Caco-2 (cell line): ENCODE measurements at regions not wholly inside any gene's neighbourhood (a gene's known extent, or its start where the extent isn't known, plus 50 kb on each side); places are given as distances from the start of the nearest gene placed in this dataset.
"Not testable (repeated sequence)": the region's sequence is repeated elsewhere in the genome, so short reads cannot be mapped to it uniquely, and the experiment has no call there.

Experiments
- BruUV-seq: library from RNA; stranded (reverse); fragments of 400-500 nt; replicated peaks from 2 replicates; lab custom pipeline; 2021; lab: Mats Ljungman, UMichigan
- CTCF ChIA-PET: fragments of 300-600 bp; sonication (Branson Sonifier 250); formaldehyde crosslinking; loops from one replicate; lab custom pipeline; 2022; ENCODE audit warnings: antibody characterized with exemption; lab: Charles Lee
- POLR2A ChIA-PET: fragments of 300-600 bp; sonication (Branson Sonifier 250); formaldehyde crosslinking; loops from one replicate; lab custom pipeline; 2022; ENCODE audit warnings: antibody characterized with exemption; lab: Charles Lee
- DNase-seq, 2 experiments: peaks; one replicate each; pipeline versions ENCODE4 v3.0.0 to v3.0.0-alpha.2; 2020 to 2022
- H3K27me3 ChIP-seq: replicated peaks from 2 replicates; pipeline ENCODE4 v1.6.0; 2011; ENCODE audit warnings: low read length; ENCODE audit not compliant: control insufficient read depth, insufficient read depth
- H3K36me3 ChIP-seq: 2 replicates; pipeline ENCODE4 v1.5.1; 2011; ENCODE audit warnings: low read length; ENCODE audit not compliant: control insufficient read depth, insufficient read depth
- H3K4me1 ChIP-seq: fragments of 250-450 bp; sonication (Bioruptor Pico); 2 replicates; pipeline ENCODE4 v1.5.1; 2020; ENCODE audit warnings: mild to moderate bottlenecking
- H3K4me3 ChIP-seq: 2 replicates; pipeline ENCODE4 v1.5.1; 2011; ENCODE audit warnings: low read depth, mild to moderate bottlenecking, control low read depth, low read length
- H3K9me3 ChIP-seq: fragments of 250-450 bp; sonication (Bioruptor Pico); 2 replicates; pipeline ENCODE4 v1.5.1; 2020; ENCODE audit warnings: mild to moderate bottlenecking, moderate library complexity
- H3K27ac Mint-ChIP-seq: one replicate; pipeline ENCODE4 v1.8.0; 2022; ENCODE audit warnings: mixed read lengths; ENCODE audit not compliant: unreplicated experiment
- H3K27me3 Mint-ChIP-seq: one replicate; pipeline ENCODE4 v1.8.0; 2022; ENCODE audit warnings: mixed read lengths; ENCODE audit not compliant: insufficient read depth, unreplicated experiment
- H3K36me3 Mint-ChIP-seq: one replicate; pipeline ENCODE4 v1.8.0; 2022; ENCODE audit warnings: mild to moderate bottlenecking, mixed read lengths; ENCODE audit not compliant: insufficient read depth, unreplicated experiment
- H3K4me1 Mint-ChIP-seq: one replicate; pipeline ENCODE4 v1.8.0; 2022; ENCODE audit warnings: low read depth, mixed read lengths; ENCODE audit not compliant: unreplicated experiment
- H3K4me3 Mint-ChIP-seq: one replicate; pipeline ENCODE4 v1.8.0; 2022; ENCODE audit warnings: mild to moderate bottlenecking, moderate library complexity, mixed read lengths; ENCODE audit not compliant: unreplicated experiment
- H3K9me3 Mint-ChIP-seq: one replicate; pipeline ENCODE4 v1.8.0; 2022; ENCODE audit warnings: mixed read lengths; ENCODE audit not compliant: unreplicated experiment
- intact Hi-C: fragments of 100-400 bp; cut with micrococcal nuclease; formaldehyde crosslinking; loops from one replicate; pipeline ENCODE4 v1.10.0; 2022; ENCODE audit not compliant: unreplicated experiment

DNA sequence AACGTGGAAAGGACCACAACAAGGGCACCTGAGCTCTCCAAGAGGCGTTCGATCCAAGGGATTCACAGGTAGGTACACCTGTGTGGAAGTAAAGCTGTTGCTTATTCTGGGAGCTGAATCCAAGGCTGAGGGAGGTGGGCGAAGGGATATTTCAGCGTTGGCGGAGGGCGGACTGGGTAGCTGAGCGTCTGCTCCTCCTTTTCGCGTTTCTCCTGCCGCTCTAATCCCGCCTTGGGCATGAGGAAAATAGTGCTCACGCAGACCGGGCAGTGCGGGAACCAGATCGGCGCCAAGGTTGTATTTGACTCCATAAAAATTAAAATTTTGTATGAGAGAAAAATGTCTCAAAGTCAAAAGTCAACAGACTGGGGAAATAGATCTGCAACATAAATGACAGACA, 3966.2 kb upstream of the OR11H1 start:
- H3K36me3 Mint-ChIP-seq, H3K27me3 ChIP-seq, H3K27me3 Mint-ChIP-seq, POLR2A ChIA-PET, H3K4me1 Mint-ChIP-seq, intact Hi-C loops, H3K4me1 ChIP-seq, H3K4me3 Mint-ChIP-seq, DNase-seq, H3K9me3 Mint-ChIP-seq, H3K9me3 ChIP-seq, H3K4me3 ChIP-seq, CTCF ChIA-PET, BruUV-seq, H3K27ac Mint-ChIP-seq, H3K36me3 ChIP-seq: not testable (repeated sequence)

DNA sequence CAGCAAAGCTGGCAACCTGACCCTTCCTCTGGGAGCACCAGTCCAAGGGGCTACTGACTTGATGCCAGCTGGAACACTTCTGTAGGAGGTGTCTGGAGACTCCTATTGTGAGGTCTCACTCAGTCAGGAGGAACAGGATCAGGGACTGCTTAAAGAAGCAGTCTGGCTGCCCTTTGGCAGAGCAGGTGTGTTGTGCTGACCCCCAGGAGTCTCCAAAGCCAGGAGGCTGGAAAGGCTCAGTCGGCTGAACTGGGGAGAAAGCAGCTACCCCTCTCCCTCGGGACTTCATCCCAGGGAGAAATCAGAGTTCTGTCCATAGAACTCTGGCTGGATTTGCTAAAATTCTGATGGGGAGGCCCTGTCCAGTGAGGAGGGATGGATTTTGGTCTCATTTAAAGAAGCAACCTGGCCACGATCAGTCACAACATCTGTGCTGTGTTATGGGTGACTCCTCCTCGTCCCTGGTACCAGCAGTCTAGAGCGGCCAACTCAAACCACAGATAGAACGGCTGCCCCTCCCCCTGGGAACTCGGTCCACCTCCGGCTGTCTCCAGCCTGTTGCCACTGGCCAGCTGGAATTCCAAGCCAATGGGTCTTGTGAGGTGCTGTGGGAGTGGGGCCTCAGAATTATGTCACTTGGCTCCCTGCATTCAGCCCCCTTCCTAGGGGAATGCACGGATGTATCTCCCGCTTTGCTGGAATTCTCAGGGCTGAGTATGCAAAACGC, 3959.0 kb upstream of the OR11H1 start:
- DNase-seq, H3K36me3 Mint-ChIP-seq, H3K36me3 ChIP-seq, H3K27me3 ChIP-seq, H3K4me1 Mint-ChIP-seq, H3K9me3 ChIP-seq, H3K27me3 Mint-ChIP-seq, H3K4me1 ChIP-seq, POLR2A ChIA-PET, H3K27ac Mint-ChIP-seq, BruUV-seq, H3K4me3 Mint-ChIP-seq, intact Hi-C loops, CTCF ChIA-PET, H3K4me3 ChIP-seq: not testable (repeated sequence)
- H3K9me3 Mint-ChIP-seq, result peaks cover 37% of the 10 kb centered on the region

DNA sequence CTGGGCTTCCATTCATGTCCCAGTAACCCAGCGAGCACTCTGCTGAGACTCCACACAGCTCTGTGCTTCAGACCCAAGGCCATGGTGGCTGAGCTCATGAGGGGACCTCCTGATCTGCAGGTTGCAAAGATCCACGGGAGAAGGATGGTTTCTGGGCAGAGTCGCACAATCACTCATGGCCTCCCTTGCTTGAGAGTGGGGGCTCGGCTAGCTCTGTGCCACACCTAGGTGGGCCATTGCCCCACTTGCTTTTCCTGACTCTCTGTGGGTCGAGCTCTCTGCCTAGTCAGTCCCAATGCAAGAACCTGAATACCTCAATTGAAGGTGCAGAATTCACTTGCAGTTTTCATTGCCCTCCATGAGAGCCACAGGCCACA, 3958.4 kb upstream of the OR11H1 start:
- H3K9me3 ChIP-seq, BruUV-seq, CTCF ChIA-PET, H3K4me3 Mint-ChIP-seq, H3K27me3 Mint-ChIP-seq, DNase-seq, H3K4me3 ChIP-seq, POLR2A ChIA-PET, H3K4me1 Mint-ChIP-seq, H3K27ac Mint-ChIP-seq, H3K36me3 Mint-ChIP-seq, H3K36me3 ChIP-seq, intact Hi-C loops, H3K4me1 ChIP-seq, H3K27me3 ChIP-seq: not testable (repeated sequence)
- H3K9me3 Mint-ChIP-seq, result peaks cover 42% of the 10 kb centered on the region

DNA sequence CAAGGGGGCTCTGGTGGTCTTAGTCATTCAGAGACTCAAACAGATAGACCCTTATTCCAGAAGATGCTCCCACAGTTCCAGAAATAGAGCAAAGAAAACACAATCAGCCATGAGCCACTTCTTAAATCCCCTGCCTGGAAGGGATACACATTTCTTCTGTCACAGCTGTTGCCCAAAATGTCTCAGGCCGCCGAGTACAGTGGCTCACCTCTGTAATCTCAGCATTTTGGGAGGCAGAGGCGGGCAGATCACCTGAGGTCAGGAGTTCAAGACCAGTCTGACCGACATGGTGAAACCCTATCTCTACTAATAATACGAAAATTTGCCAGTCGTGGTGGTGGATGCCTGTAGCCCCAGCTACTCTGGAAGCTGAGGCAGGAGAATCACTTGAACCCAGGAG, 3954.8 kb upstream of the OR11H1 start:
- H3K36me3 ChIP-seq, intact Hi-C loops, POLR2A ChIA-PET, H3K27ac Mint-ChIP-seq, H3K27me3 ChIP-seq, CTCF ChIA-PET, H3K4me1 Mint-ChIP-seq, H3K4me3 ChIP-seq, H3K27me3 Mint-ChIP-seq, H3K36me3 Mint-ChIP-seq, BruUV-seq, H3K9me3 ChIP-seq, H3K4me3 Mint-ChIP-seq, DNase-seq, H3K4me1 ChIP-seq: not testable (repeated sequence)
- H3K9me3 Mint-ChIP-seq, result peaks cover 48% of the 10 kb centered on the region

DNA sequence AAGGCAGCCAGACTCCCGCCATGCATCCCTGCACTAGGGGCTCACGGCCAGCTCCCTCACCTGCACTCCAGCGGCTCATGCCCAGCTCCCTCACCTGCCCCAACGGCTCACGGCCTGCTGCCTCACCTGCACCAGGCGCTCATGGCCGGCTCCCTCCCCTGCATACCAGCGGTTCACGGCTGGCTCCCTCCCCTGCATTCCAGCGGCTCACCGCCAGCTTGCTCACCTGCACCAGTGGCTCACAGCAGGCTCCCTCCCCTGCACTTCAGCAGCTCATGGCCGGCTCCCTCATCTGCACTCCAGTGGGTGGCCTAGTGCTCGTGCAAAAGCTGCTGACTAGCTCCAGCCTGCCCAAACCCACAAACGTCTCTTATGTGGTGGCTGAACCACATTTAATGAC, 3953.8 kb upstream of the OR11H1 start:
- H3K4me3 Mint-ChIP-seq, POLR2A ChIA-PET, H3K4me1 Mint-ChIP-seq, H3K36me3 ChIP-seq, DNase-seq, CTCF ChIA-PET, H3K27ac Mint-ChIP-seq, BruUV-seq, H3K27me3 ChIP-seq, H3K9me3 ChIP-seq, H3K4me3 ChIP-seq, H3K36me3 Mint-ChIP-seq, intact Hi-C loops, H3K4me1 ChIP-seq, H3K27me3 Mint-ChIP-seq: not testable (repeated sequence)
- H3K9me3 Mint-ChIP-seq, result peaks cover 46% of the 10 kb centered on the region

DNA sequence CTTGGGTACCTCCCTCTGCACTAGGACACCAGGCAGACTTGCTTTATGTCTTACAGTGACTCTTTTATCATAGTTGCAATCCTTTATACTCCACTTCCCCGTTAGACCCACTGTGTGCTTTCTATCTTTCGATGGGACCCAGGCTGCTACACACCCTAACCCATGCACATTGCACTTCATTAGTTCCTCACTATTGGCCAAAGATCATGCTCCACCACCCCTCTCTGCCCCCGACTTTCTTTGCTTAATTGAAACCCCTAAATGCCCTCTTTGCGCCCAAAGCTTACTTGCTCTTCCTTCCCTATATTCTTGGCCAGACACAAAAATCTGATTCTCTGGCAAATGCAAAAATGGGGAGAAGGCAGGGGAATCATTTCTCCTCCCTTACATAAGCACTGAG, 3953.3 kb upstream of the OR11H1 start:
- H3K27me3 ChIP-seq, H3K9me3 ChIP-seq, BruUV-seq, POLR2A ChIA-PET, H3K4me3 Mint-ChIP-seq, CTCF ChIA-PET, H3K36me3 Mint-ChIP-seq, H3K4me1 Mint-ChIP-seq, H3K4me3 ChIP-seq, H3K4me1 ChIP-seq, intact Hi-C loops, H3K36me3 ChIP-seq, H3K27ac Mint-ChIP-seq, DNase-seq, H3K27me3 Mint-ChIP-seq: not testable (repeated sequence)
- peaks cover 50% of the 10 kb centered on the region for H3K9me3 Mint-ChIP-seq

DNA sequence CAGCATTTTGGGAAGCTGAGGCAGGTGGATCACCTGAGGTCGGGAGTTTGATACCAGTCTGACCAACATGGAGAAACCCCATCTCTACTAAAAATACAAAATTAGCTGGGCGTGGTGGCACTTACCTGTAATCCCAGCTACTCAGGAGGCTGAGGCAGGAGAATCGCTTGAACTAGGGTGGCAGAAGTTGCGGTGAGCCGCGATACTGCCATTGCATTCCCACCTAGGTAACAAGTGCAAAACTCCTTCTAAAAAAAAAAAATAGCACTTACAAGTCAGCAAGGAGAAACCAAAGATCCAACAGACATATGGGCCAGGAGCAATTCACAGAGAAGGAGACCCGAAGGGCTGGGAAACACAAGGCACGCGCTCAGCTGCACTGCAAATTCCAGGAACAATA, 3951.3 kb upstream of the OR11H1 start:
- H3K27me3 Mint-ChIP-seq, H3K4me3 ChIP-seq, POLR2A ChIA-PET, H3K9me3 ChIP-seq, H3K27ac Mint-ChIP-seq, DNase-seq, H3K27me3 ChIP-seq, BruUV-seq, H3K4me1 ChIP-seq, H3K4me1 Mint-ChIP-seq, H3K36me3 ChIP-seq, intact Hi-C loops, CTCF ChIA-PET, H3K36me3 Mint-ChIP-seq, H3K4me3 Mint-ChIP-seq: not testable (repeated sequence)
- H3K9me3 Mint-ChIP-seq, result peaks cover 50% of the 10 kb centered on the region
